Upper lobe of left lung (tissue), 6 donors: ENCODE measurements at regions not wholly inside any gene's neighbourhood (a gene's known extent, or its start where the extent isn't known, plus 50 kb on each side); places are given as distances from the start of the nearest gene placed in this dataset.

Experiments used
- ATAC-seq, 2 donors: fragments of 200-7000 bp; cut with Tn5 transposase; one replicate each; pipeline ENCODE4 v1.9.1; 2022; ENCODE audit warnings: mild to moderate bottlenecking in 2 of 2, moderate library complexity in 2 of 2; ENCODE audit not compliant: low FRiP score in 2 of 2
- DNase-seq, 2 donors: peaks; one replicate each; pipeline ENCODE4 v3.0.0-alpha.2; 2019 to 2020
- H3K27ac ChIP-seq, 4 donors: fragments of 200-600 bp; sonication (generic); one replicate each; pipeline ENCODE4 v1.5.1; 2016 to 2019
- H3K27me3 ChIP-seq, 4 donors: fragments of 200-600 bp; sonication (generic); one replicate each; pipeline ENCODE4 v1.5.1; 2017 to 2019
- H3K36me3 ChIP-seq, 4 donors: fragments of 200-600 bp; sonication (generic); one replicate each; pipeline ENCODE4 v1.5.1; 2016 to 2019
- H3K4me1 ChIP-seq, 4 donors: fragments of 200-600 bp; sonication (generic); one replicate each; pipeline ENCODE4 v1.5.1; 2018 to 2019
- H3K4me3 ChIP-seq, 4 donors: fragments of 200-600 bp; sonication (generic); one replicate each; pipeline ENCODE4 v1.5.1; 2017 to 2019; ENCODE audit warnings: mild to moderate bottlenecking in 2 of 4, moderate library complexity in 1 of 4
- H3K9me3 ChIP-seq, 4 donors: fragments of 200-600 bp; sonication (generic); one replicate each; pipeline ENCODE4 v1.5.1; 2018 to 2019
- EP300 ChIP-seq, 4 donors: sonication (generic); formaldehyde crosslinking; IDR thresholded peaks; one replicate each; pipeline ENCODE4 v1.5.1; 2017; ENCODE audit warnings: antibody characterized with exemption in 4 of 4, control low read depth in 2 of 4
- POLR2A ChIP-seq, 4 donors: fragments of 450-650 bp; IDR thresholded peaks; one replicate each; pipeline ENCODE4 v1.5.1; 2016 to 2017; ENCODE audit warnings: antibody characterized with exemption in 4 of 4, mild to moderate bottlenecking in 2 of 4
- POLR2AphosphoS5 ChIP-seq, 2 donors: sonication (generic); formaldehyde crosslinking; IDR thresholded peaks; one replicate each; pipeline ENCODE4 v1.5.1; 2017; ENCODE audit warnings: antibody characterized with exemption in 2 of 2
- WGBS, 2 donors: methylation state at CpG; one replicate each; pipeline ENCODE4 v1.1.5; 2017 to 2018; 5-methylcytosine and 5-hydroxymethylcytosine counted together
- TF ChIP-seq, protein P1 (sequence below), 6 experiments: fragments of 450-650 bp in 4 of 6; fragments of 200-600 bp in 2 of 6; sonication (generic) in 2 of 6; IDR thresholded peaks; one replicate each; pipeline ENCODE4 v1.5.1; 2016 to 2019; ENCODE audit warnings: antibody characterized with exemption in 6 of 6
- donor health status: DM: no; HTN: no; CAD: no; lungs with moderate emphysema.
- donor health status: DM: no; HTN: yes; CAD: no; lungs with severe emphysema.

DNA sequence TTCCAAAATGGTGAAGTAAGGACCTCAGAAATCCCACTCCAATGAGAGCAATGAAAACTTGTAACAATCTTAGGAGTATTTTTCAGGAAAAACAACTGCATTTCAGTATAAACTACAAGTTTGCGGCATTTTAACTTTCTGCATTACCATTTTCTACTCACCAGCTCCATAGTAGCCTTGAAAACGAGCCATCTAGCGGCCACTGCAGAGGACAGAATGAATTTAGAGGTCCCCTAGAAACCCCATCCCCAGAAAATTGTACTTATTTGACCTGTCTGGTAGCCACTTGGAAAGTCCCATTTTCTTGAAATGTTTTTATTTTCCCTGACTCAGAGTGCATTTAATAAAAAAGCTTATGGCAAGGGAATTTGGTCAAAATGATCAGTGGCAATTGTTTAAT is 205.4 kb upstream of the ITGA1 start:
- no peak overlapping the region for H3K27ac ChIP-seq
- no peaks in the 10 kb centered on the region for H3K4me1 ChIP-seq
- no peaks in the 10 kb centered on the region for H3K9me3 ChIP-seq
- ATAC-seq, result no peak
- no peaks in the 10 kb centered on the region for H3K36me3 ChIP-seq
- H3K27me3 ChIP-seq, result no peaks in the 10 kb centered on the region
- H3K4me3 ChIP-seq, result no peak overlapping the region
- TF ChIP-seq, protein P1, sequence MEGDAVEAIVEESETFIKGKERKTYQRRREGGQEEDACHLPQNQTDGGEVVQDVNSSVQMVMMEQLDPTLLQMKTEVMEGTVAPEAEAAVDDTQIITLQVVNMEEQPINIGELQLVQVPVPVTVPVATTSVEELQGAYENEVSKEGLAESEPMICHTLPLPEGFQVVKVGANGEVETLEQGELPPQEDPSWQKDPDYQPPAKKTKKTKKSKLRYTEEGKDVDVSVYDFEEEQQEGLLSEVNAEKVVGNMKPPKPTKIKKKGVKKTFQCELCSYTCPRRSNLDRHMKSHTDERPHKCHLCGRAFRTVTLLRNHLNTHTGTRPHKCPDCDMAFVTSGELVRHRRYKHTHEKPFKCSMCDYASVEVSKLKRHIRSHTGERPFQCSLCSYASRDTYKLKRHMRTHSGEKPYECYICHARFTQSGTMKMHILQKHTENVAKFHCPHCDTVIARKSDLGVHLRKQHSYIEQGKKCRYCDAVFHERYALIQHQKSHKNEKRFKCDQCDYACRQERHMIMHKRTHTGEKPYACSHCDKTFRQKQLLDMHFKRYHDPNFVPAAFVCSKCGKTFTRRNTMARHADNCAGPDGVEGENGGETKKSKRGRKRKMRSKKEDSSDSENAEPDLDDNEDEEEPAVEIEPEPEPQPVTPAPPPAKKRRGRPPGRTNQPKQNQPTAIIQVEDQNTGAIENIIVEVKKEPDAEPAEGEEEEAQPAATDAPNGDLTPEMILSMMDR (IDR thresholded peaks at IDR 0.05), result no peak
- TF ChIP-seq EP300 (IDR thresholded peaks at IDR 0.05) (no peak), POLR2AphosphoS5 (IDR thresholded peaks at IDR 0.05) (no peak), POLR2A (IDR thresholded peaks at IDR 0.05) (no peak)
- WGBS, 2 donors, result 81 to 82% methylated on average over 3 of the region's 3 CpGs
- DNase-seq, result no peak

DNA sequence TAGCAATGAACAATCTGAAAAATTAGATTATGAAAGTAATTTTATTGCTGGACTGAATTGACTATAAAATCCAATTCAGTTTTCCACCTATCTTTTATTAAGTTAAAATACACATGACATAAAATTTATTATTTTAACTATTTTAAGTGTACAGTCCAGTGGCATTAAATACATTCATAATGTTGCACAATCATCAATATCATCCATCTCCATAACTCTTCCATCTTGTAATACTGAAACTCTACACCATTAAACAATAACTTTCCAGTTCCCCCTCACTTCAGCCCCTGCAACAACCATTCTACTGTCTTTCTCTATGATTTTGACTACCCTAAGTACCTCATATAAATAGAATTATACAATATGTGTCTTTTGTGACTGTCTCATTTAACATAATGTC is 200.6 kb upstream of the ITGA1 start:
- DNase-seq, result no peak
- no peaks in the 10 kb centered on the region for H3K4me1 ChIP-seq
- H3K36me3 ChIP-seq, result no peaks in the 10 kb centered on the region
- ATAC-seq, result no peak
- no peaks in the 10 kb centered on the region for H3K27me3 ChIP-seq
- H3K27ac ChIP-seq, result no peak overlapping the region
- TF ChIP-seq EP300 (IDR thresholded peaks at IDR 0.05), result no peak
- no peak for TF ChIP-seq POLR2AphosphoS5 (IDR thresholded peaks at IDR 0.05)
- TF ChIP-seq, protein P1 (IDR thresholded peaks at IDR 0.05), result no peak
- TF ChIP-seq POLR2A (IDR thresholded peaks at IDR 0.05), result no peak
- no peaks in the 10 kb centered on the region for H3K9me3 ChIP-seq
- no peak overlapping the region for H3K4me3 ChIP-seq

DNA sequence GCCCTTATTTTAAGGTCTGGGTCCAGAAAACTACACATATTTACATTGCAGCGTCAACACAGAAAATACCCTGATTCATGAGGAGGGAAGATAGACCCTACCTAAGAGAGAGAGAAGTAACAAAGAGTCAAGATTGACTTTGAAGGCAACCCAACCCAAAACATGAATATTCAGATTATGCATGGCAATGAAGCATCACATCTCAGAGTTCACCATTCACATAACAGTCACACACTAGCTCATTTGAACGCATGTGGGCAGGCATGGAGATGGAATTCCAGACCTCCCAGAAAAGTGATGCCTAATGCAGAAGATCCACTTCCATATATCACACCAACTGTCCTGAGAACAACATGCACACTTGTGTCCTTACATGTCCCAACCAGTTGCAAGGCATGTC is 190.1 kb upstream of the ITGA1 start:
- Histone ChIP-seq H3K4me1 (no peaks in the 10 kb centered on the region), H3K27ac (no peak overlapping the region), H3K36me3 (no peaks in the 10 kb centered on the region), H3K4me3 (no peak overlapping the region), H3K9me3 (no peaks in the 10 kb centered on the region), H3K27me3 (no peaks in the 10 kb centered on the region)
- ATAC-seq, result no peak
- no peak for DNase-seq
- 94 to 98% methylated on average over 2 of the region's 2 CpGs for WGBS, 2 donors
- TF ChIP-seq POLR2AphosphoS5 (IDR thresholded peaks at IDR 0.05) (no peak), POLR2A (IDR thresholded peaks at IDR 0.05) (no peak), EP300 (IDR thresholded peaks at IDR 0.05) (no peak)
- TF ChIP-seq, protein P1 (IDR thresholded peaks at IDR 0.05), result no peak

DNA sequence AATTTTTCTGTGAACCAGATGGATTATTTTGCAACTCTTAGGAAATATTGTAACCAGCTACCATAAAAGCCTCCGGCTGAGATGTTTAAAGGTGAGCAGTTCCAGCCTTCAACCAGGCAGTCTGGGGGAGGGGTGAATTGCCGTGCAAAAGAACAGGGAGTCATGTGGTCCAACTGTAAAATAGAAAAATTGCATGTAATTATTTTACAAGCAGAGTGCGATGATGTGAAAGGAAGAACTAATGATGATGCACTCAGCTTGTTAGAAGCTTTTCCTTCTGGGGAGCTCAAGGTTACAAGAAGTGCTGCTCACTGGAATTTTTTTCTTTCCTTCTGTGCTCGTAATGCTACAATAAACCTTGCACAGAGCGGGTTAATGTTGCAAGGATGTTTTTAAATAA is 188.7 kb upstream of the ITGA1 start:
- ATAC-seq (no peak), DNase-seq (no peak)
- H3K4me1 ChIP-seq, result no peaks in the 10 kb centered on the region
- 63 to 70% methylated on average over 5 of the region's 5 CpGs for WGBS, 2 donors
- TF ChIP-seq POLR2A (IDR thresholded peaks at IDR 0.05), result no peak
- H3K4me3 ChIP-seq, result no peak overlapping the region
- H3K9me3 ChIP-seq, result no peaks in the 10 kb centered on the region
- no peaks in the 10 kb centered on the region for H3K27me3 ChIP-seq
- no peak overlapping the region for H3K27ac ChIP-seq
- no peaks in the 10 kb centered on the region for H3K36me3 ChIP-seq

DNA sequence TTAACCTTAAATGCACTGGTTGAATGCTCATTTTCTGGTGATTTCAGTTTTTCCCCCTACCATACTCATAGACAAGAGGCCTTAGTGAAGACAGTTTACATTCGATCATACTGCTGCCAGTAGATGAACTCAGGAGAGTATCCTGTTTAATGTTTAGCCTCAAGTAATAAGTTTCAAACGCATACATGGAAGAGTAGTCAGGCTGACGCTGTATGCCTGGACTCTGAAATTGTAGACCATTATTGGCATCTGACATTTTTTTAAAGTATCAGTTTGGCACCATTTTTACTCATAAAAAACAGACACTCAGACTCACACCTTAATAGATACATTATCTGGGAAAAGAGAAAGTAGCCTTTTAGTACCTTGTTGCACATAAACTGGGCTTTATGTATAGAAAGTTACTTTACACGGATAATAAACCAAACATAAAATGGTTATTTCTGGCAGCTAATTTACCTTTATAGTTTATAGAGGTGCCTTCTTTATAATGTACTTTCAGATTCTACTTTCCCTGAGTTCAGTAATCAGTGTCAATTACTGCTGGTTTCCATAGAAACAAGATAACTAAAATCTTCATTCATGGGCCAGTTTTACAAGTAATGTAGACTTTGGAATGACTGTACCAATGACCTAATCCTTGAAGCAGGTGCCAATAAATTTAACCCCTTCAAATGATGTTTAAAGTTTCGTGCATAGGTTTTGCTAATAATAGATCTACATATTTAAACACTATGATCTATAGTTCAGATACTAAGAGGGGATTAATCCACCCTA is 183.8 kb upstream of the ITGA1 start:
- DNase-seq (no peak), ATAC-seq (no peak)
- Histone ChIP-seq H3K36me3 (no peaks in the 10 kb centered on the region), H3K4me1 (no peaks in the 10 kb centered on the region), H3K27me3 (no peaks in the 10 kb centered on the region), H3K9me3 (no peaks in the 10 kb centered on the region), H3K27ac (no peak overlapping the region), H3K4me3 (no peak overlapping the region)
- 64 to 73% methylated on average over 5 of the region's 5 CpGs for WGBS, 2 donors
- TF ChIP-seq POLR2AphosphoS5 (IDR thresholded peaks at IDR 0.05) (no peak), EP300 (IDR thresholded peaks at IDR 0.05) (no peak), POLR2A (IDR thresholded peaks at IDR 0.05) (no peak)
- TF ChIP-seq, protein P1 (IDR thresholded peaks at IDR 0.05), result no peak
